Spleen (tissue), 7 donors: ENCODE measurements at regions not wholly inside any gene's neighbourhood (a gene's known extent, or its start where the extent isn't known, plus 50 kb on each side); places are given as distances from the start of the nearest gene placed in this dataset.

Experiments used
- POLR2A ChIP-seq, 3 donors: fragments of 450-650 bp; IDR thresholded peaks; one replicate each; pipeline ENCODE4 v1.5.1; 2017; ENCODE audit warnings: antibody characterized with exemption in 3 of 3, mild to moderate bottlenecking in 1 of 3
- POLR2AphosphoS5 ChIP-seq, 3 donors: sonication (generic); formaldehyde crosslinking; IDR thresholded peaks; one replicate each; pipeline ENCODE4 v1.5.1; 2017; ENCODE audit warnings: antibody characterized with exemption in 3 of 3
- TF ChIP-seq, protein P1 (sequence below), 11 experiments: fragments of 200-600 bp in 7 of 11; fragments of 450-650 bp in 4 of 11; sonication (generic) in 4 of 11; IDR thresholded peaks in 8 of 11; conservative IDR thresholded peaks in 3 of 11; 1 replicate in 7 of 11; 2 replicates in 4 of 11; pipeline versions ENCODE4 v1.4.0 to v1.8.0; 2016 to 2021; ENCODE audit warnings: antibody characterized with exemption in 11 of 11, inconsistent platforms in 4 of 11, mild to moderate bottlenecking in 1 of 11
- donor health status: DM: no; HTN: no; CAD: no; lungs with moderate emphysema.
- donor health status: DM: no; HTN: no; CAD: no.
- donor health status: DM: no; HTN: no; CAD: no.

DNA sequence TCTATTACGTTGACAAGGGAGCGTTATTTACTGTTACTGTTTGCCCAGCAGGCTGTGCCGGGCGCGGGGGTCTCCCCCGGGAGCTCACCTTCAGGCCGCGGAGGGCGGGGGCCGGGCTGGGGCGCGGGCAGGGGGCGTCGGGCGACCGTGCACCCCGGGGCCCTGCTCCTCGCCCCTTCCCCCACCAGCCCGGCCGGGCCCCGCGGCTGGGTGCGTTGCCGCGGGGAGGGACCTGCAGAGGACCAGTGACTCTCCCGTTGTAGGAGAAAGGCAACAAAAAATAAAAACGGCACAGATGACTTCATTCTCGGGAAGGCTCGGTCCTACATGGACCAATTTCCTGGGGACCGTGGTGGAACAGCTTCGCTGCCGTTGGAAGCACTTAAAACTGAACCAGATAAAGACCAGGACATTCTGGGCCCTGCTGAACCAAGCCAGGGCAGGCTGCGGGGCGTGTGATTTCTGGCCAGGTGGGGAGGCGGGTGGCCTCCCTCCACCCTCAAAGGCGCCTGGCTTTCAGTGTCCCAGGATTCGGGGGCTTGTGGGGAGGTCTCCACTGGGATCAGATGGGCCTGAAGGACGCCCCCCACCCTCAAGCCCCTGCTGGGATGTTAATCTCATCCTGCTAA, 57.4 kb downstream of the IGLL1 start:
- TF ChIP-seq, protein P1, sequence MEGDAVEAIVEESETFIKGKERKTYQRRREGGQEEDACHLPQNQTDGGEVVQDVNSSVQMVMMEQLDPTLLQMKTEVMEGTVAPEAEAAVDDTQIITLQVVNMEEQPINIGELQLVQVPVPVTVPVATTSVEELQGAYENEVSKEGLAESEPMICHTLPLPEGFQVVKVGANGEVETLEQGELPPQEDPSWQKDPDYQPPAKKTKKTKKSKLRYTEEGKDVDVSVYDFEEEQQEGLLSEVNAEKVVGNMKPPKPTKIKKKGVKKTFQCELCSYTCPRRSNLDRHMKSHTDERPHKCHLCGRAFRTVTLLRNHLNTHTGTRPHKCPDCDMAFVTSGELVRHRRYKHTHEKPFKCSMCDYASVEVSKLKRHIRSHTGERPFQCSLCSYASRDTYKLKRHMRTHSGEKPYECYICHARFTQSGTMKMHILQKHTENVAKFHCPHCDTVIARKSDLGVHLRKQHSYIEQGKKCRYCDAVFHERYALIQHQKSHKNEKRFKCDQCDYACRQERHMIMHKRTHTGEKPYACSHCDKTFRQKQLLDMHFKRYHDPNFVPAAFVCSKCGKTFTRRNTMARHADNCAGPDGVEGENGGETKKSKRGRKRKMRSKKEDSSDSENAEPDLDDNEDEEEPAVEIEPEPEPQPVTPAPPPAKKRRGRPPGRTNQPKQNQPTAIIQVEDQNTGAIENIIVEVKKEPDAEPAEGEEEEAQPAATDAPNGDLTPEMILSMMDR (IDR thresholded peaks at IDR 0.05 in 8 of 11, conservative IDR thresholded peaks at IDR 0.05 in 3 of 11): no peak
- TF ChIP-seq POLR2A (IDR thresholded peaks at IDR 0.05) (no peak), POLR2AphosphoS5 (IDR thresholded peaks at IDR 0.05) (no peak)
